GM21526 (cell line): ENCODE measurements at regions not wholly inside any gene's neighbourhood (a gene's known extent, or its start where the extent isn't known, plus 50 kb on each side); places are given as distances from the start of the nearest gene placed in this dataset.
"Not testable (repeated sequence)": the region's sequence is repeated elsewhere in the genome, so short reads cannot be mapped to it uniquely, and the experiment has no call there.

ENCODE experiments used
- ATAC-seq: cut with Tn5 transposase; IDR thresholded peaks from one replicate; pipeline ENCODE4 v1.9.1; 2021; ENCODE audit warnings: moderate library complexity; ENCODE audit not compliant: unreplicated experiment, low FRiP score

DNA sequence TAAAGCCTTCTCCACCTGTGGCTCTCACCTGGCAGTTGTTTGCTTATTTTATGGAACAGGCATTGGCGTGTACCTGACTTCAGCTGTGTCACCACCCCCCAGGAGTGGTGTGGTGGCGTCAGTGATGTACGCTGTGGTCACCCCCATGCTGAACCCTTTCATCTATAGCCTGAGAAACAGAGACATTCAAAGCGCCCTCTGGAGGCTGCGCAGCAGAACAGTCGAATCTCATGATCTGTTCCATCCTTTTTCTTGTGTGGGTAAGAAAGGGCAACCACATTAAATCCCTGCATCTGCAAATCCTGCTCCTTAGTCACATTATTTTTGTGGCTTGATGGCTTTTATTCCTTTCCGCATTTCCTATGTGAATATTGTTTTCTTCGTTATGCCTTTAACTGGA lies 672.8 kb upstream of the PCDH9 start:
- not testable (repeated sequence) for ATAC-seq

- no peak for ATAC-seq
Observed at GRCh38 chr13:67880916-67881315, 650.8 kb upstream of the PCDH9 start.

- ATAC-seq: no peak
Observed at GRCh38 chr13:67878376-67878775, 648.2 kb upstream of the PCDH9 start.

DNA sequence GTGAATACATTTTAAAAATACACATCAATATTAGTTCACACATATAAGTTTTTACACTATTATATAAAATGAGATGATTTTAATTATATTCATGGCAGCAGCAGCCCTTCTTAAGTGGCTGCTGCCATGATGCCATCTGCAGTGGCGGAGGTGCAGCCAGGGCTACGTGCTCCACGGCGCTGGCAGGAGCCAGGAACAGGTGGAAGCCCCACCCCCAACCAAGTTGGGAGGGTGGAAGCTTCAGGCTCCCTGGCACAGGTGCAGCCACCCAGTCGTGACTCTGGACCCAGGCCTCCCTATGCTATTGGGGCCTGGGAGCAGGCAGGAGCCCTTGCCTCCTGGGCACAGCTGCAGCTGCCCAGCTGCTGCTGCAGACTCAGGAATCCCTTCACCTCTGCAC lies 646.9 kb upstream of the PCDH9 start:
- no peak for ATAC-seq

- ATAC-seq: no peak
Observed at GRCh38 chr13:67867206-67867605, 637.1 kb upstream of the PCDH9 start.

GRCh38 chr13:67860315-67860714 lies 630.2 kb upstream of the PCDH9 start:
- no peak for ATAC-seq

GRCh38 chr13:67859904-67860303 lies 629.8 kb upstream of the PCDH9 start:
- no peak for ATAC-seq

- no peak for ATAC-seq
Observed at GRCh38 chr13:67857581-67858310, 627.6 kb upstream of the PCDH9 start.

DNA sequence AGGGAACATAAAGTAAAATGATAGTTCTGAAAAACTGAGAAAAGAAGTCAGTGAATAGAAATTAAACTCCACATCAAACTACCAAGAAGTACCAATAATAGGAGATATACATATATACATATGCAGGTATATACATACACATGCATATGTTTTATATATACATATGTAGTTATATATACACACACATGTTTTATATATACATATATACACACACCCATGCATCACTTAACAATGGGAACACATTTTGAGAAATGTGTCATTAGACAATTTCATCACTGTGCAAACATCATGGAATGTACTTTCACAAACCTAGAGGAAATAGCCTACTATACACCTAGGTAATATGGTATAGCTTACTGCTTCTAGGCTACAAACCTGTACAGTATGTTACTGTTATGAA lies 626.8 kb upstream of the PCDH9 start:
- ATAC-seq: no peak

- ATAC-seq: no peak
Observed at GRCh38 chr13:67855741-67856238, 625.7 kb upstream of the PCDH9 start.

GRCh38 chr13:67854990-67855389 lies 624.9 kb upstream of the PCDH9 start:
- no peak for ATAC-seq

DNA sequence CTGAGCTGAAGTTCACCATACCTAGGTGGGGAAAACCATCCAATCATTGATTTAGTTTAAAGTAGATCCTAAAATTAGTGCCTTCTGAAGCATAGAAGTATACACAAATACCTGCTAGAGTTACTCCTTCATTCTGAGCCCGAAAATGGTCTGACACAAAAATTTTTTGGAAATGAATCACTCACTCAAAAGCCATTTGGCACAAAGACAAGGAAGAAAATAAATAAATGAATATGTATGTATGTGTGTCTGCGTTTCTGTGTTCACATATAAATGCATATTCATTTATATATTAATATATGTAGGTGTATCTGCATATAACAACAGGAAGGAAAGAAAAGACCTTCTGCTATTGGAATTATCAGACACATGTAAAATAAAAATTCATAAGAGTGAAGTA lies 614.4 kb upstream of the PCDH9 start:
- no peak for ATAC-seq

- no peak for ATAC-seq
Observed at GRCh38 chr13:67841071-67841470, 610.9 kb upstream of the PCDH9 start.

GRCh38 chr13:67833564-67833963 lies 603.4 kb upstream of the PCDH9 start:
- no peak for ATAC-seq

GRCh38 chr13:67829641-67830040 lies 599.5 kb upstream of the PCDH9 start:
- no peak for ATAC-seq

- no peak for ATAC-seq
Observed at GRCh38 chr13:67827992-67828391, 597.9 kb upstream of the PCDH9 start.

GRCh38 chr13:67821606-67822005 lies 591.5 kb upstream of the PCDH9 start:
- no peak for ATAC-seq

GRCh38 chr13:67806796-67807195 lies 576.7 kb upstream of the PCDH9 start:
- no peak for ATAC-seq

DNA sequence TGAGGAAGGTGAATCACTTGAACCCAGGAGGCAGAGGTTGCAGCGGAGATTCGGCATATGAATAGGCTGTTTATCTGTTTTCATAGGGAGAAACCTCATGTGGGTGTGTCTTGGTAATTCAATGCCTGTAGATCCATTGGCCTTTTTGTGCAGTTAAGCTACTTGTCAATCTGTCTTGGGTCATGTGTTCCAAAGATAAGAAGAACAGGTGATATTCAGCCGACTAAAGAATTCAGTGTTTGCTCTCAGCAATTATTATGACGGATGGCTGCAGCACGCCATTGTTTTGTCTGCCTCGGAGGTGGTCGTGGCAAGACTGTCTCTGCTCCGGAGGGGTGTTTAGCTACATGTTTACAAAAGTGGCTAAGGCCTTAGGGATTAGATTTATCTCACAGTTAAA lies 573.0 kb upstream of the PCDH9 start:
- no peak for ATAC-seq

DNA sequence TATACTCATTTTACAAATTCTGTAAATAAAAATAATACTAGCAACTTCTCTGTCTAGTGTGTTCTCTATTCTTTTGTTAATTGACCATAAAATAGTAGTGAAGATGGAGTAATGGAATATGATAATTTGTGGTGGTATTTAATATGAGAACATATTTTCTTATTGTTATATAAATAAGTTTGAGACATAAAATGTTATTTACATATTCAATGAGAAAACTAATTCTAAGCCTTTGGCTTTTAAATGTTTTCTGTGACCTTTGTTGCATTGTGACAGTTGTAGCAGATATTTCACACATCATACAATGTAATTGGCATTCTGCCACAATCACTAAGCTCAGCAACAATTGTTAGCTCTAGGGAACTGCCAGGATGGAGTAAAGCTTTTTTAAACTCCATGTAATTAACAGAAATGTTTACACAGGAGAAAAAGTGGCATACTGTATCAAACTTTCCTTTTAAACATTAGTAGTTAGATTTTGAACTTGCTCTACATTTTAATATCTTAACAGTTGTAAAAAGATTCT lies 562.1 kb upstream of the PCDH9 start:
- no peak for ATAC-seq

DNA sequence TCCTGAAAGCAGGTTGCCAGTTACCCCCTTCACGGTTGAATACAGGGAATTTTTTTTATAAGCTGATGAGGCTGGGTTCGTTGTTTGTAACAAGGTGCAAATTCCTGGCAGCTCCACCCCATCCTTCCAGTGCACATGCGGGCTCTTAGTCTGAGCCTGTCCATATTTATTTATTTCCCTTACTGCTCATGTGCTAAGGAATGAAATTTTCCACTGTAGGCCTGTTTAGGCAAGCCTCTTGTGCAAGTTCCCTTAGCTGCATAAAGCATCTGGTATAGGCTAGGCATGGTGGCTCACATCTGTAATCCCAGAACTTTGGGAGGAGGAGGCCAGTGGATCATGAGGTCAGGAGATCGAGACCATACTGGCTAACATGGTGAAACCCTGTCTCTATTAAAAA lies 560.9 kb upstream of the PCDH9 start:
- no peak for ATAC-seq

GRCh38 chr13:67776151-67776550 lies 546.0 kb upstream of the PCDH9 start:
- ATAC-seq: no peak
